HEK293 (cell line): ENCODE measurements at regions not wholly inside any gene's neighbourhood (a gene's known extent, or its start where the extent isn't known, plus 50 kb on each side); places are given as distances from the start of the nearest gene placed in this dataset.

Source experiments
- CTCF ChIA-PET: fragments of 350-600 bp; formaldehyde crosslinking; extraction: SDS; loops from one replicate; lab custom pipeline; 2021; ENCODE audit warnings: antibody characterized with exemption; lab: Yijun Ruan, JAX
- POLR2A ChIA-PET: fragments of 300-600 bp; formaldehyde crosslinking; extraction: SDS; loops from one replicate; lab custom pipeline; 2020; ENCODE audit warnings: antibody characterized with exemption, inconsistent platforms; lab: Yijun Ruan, JAX
- H3K27ac ChIP-seq: fragments of 200-500 bp; sonication (Bioruptor generic); 2 replicates; pipeline ENCODE4 v1.5.1; 2014; ENCODE audit warnings: low read depth, low read length, control low read depth, inconsistent platforms; ENCODE audit errors: extremely low read depth
- H3K36me3 ChIP-seq, 2 experiments: fragments of 200-500 bp in 1 of 2; sonication (Bioruptor generic) in 1 of 2; 1 replicate in 1 of 2; 2 replicates in 1 of 2; pipeline ENCODE4 v1.5.1; 2014 to 2017; ENCODE audit warnings: inconsistent platforms in 2 of 2, low read length in 2 of 2; ENCODE audit not compliant: control insufficient read depth in 2 of 2, insufficient read depth in 1 of 2
- H3K4me1 ChIP-seq: fragments of 200-500 bp; sonication (Bioruptor generic); 2 replicates; pipeline ENCODE4 v1.5.1; 2014; ENCODE audit warnings: mild to moderate bottlenecking, low read length, inconsistent platforms; ENCODE audit not compliant: control insufficient read depth, insufficient read depth
- H3K4me3 ChIP-seq: 2 replicates; pipeline ENCODE4 v1.5.1; 2011; ENCODE audit warnings: low read depth, mild to moderate bottlenecking, control low read depth, low read length, moderate library complexity
- H3K9me3 ChIP-seq: fragments of 200-500 bp; sonication (Bioruptor generic); 2 replicates; pipeline ENCODE4 v1.5.1; 2014; ENCODE audit warnings: low read depth, low read length, inconsistent platforms; ENCODE audit not compliant: control insufficient read depth, insufficient read depth
- GFI1B ChIP-seq: fragments of 450-650 bp; formaldehyde crosslinking; IDR thresholded peaks from 2 replicates; pipeline ENCODE4 v1.5.1; 2016; ENCODE audit warnings: missing biosample characterization, missing genetic modification characterization
- RBAK ChIP-seq: fragments of 450-650 bp; formaldehyde crosslinking; IDR thresholded peaks from 2 replicates; pipeline ENCODE4 v1.5.1; 2016; ENCODE audit warnings: missing biosample characterization, missing genetic modification characterization
- ZBTB8A ChIP-seq: fragments of 450-650 bp; formaldehyde crosslinking; IDR thresholded peaks from 2 replicates; pipeline ENCODE4 v1.5.1; 2016; ENCODE audit warnings: missing biosample characterization, missing genetic modification characterization
- ZIC2 ChIP-seq: fragments of 450-650 bp; formaldehyde crosslinking; IDR thresholded peaks from 2 replicates; pipeline ENCODE4 v1.5.1; 2016; ENCODE audit warnings: missing biosample characterization, missing genetic modification characterization
- ZNF223 ChIP-seq: fragments of 450-650 bp; formaldehyde crosslinking; IDR thresholded peaks from 2 replicates; pipeline ENCODE4 v1.5.1; 2016; ENCODE audit warnings: missing biosample characterization, missing genetic modification characterization
- ZNF24 ChIP-seq: fragments of 450-650 bp; formaldehyde crosslinking; IDR thresholded peaks from 2 replicates; pipeline ENCODE4 v1.5.1; 2016; ENCODE audit warnings: missing biosample characterization, missing genetic modification characterization
- ZNF510 ChIP-seq: fragments of 450-650 bp; formaldehyde crosslinking; IDR thresholded peaks from 2 replicates; pipeline ENCODE4 v1.5.1; 2018; ENCODE audit warnings: mild to moderate bottlenecking, missing genetic modification characterization, missing biosample characterization; ENCODE audit not compliant: insufficient replicate concordance
- ZNF610 ChIP-seq: fragments of 450-650 bp; formaldehyde crosslinking; IDR thresholded peaks from 2 replicates; pipeline ENCODE4 v1.5.1; 2016; ENCODE audit warnings: missing biosample characterization, missing genetic modification characterization, borderline replicate concordance
- TF ChIP-seq, protein P1 (sequence below): fragments of 450-650 bp; formaldehyde crosslinking; IDR thresholded peaks from 2 replicates; pipeline ENCODE4 v1.5.1; 2016; ENCODE audit warnings: missing biosample characterization, missing genetic modification characterization, borderline replicate concordance
- TF ChIP-seq, protein P2 (sequence below): fragments of 450-650 bp; formaldehyde crosslinking; IDR thresholded peaks from 2 replicates; pipeline ENCODE4 v1.5.1; 2016; ENCODE audit warnings: missing biosample characterization, missing genetic modification characterization
- TF ChIP-seq, protein P3 (sequence below): fragments of 450-650 bp; IDR thresholded peaks from 2 replicates; pipeline ENCODE4 v1.5.1; 2018; ENCODE audit warnings: missing biosample characterization, missing genetic modification characterization
- TF ChIP-seq, protein P4 (sequence below): fragments of 450-650 bp; formaldehyde crosslinking; IDR thresholded peaks from 2 replicates; pipeline ENCODE4 v1.5.1; 2017; ENCODE audit warnings: missing biosample characterization, mild to moderate bottlenecking, missing genetic modification characterization, moderate library complexity
- TF ChIP-seq, protein P5 (sequence below): fragments of 450-650 bp; formaldehyde crosslinking; IDR thresholded peaks from 2 replicates; pipeline ENCODE4 v1.5.1; 2016; ENCODE audit warnings: missing biosample characterization, missing genetic modification characterization
- TF ChIP-seq, protein P6 (sequence below): fragments of 450-650 bp; formaldehyde crosslinking; IDR thresholded peaks from 2 replicates; pipeline ENCODE4 v1.5.1; 2016; ENCODE audit warnings: missing biosample characterization, missing genetic modification characterization

DNA sequence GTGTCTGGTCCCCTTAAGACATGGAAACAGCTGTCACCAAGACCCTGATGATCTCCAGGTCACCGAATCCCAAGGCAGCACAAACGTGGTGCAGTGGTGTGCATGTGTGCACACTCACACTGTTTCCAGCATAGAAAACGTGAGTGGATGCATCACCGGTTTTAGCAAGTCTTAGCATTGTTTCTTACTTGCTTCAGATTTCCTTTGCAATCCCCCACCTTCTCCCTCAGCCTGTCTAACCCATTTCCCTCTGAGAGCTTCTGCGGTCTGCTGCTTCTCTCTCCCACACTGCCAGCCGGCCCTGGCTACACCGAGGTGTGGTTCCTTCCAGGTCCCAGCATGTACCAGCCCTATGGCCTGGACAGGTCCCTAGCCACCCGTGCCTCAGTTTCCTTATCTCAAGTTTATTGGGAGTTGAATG, 343.4 kb upstream of the HS6ST1 start (continued):
- TF ChIP-seq, protein P1, sequence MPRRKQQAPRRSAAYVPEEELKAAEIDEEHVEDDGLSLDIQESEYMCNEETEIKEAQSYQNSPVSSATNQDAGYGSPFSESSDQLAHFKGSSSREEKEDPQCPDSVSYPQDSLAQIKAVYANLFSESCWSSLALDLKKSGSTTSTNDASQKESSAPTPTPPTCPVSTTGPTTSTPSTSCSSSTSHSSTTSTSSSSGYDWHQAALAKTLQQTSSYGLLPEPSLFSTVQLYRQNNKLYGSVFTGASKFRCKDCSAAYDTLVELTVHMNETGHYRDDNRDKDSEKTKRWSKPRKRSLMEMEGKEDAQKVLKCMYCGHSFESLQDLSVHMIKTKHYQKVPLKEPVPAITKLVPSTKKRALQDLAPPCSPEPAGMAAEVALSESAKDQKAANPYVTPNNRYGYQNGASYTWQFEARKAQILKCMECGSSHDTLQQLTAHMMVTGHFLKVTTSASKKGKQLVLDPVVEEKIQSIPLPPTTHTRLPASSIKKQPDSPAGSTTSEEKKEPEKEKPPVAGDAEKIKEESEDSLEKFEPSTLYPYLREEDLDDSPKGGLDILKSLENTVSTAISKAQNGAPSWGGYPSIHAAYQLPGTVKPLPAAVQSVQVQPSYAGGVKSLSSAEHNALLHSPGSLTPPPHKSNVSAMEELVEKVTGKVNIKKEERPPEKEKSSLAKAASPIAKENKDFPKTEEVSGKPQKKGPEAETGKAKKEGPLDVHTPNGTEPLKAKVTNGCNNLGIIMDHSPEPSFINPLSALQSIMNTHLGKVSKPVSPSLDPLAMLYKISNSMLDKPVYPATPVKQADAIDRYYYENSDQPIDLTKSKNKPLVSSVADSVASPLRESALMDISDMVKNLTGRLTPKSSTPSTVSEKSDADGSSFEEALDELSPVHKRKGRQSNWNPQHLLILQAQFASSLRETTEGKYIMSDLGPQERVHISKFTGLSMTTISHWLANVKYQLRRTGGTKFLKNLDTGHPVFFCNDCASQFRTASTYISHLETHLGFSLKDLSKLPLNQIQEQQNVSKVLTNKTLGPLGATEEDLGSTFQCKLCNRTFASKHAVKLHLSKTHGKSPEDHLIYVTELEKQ = no peak
- no peak for TF ChIP-seq ZNF223 (tag by site-specific recombination)
- TF ChIP-seq, protein P2, sequence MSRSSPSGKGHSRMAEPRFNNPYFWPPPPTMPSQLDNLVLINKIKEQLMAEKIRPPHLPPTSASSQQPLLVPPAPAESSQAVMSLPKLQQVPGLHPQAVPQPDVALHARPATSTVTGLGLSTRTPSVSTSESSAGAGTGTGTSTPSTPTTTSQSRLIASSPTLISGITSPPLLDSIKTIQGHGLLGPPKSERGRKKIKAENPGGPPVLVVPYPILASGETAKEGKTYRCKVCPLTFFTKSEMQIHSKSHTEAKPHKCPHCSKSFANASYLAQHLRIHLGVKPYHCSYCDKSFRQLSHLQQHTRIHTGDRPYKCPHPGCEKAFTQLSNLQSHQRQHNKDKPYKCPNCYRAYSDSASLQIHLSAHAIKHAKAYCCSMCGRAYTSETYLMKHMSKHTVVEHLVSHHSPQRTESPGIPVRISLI (tag by site-specific recombination) = no peak
- no peak for TF ChIP-seq GFI1B (tag by site-specific recombination)
- TF ChIP-seq RBAK = no peak

DNA sequence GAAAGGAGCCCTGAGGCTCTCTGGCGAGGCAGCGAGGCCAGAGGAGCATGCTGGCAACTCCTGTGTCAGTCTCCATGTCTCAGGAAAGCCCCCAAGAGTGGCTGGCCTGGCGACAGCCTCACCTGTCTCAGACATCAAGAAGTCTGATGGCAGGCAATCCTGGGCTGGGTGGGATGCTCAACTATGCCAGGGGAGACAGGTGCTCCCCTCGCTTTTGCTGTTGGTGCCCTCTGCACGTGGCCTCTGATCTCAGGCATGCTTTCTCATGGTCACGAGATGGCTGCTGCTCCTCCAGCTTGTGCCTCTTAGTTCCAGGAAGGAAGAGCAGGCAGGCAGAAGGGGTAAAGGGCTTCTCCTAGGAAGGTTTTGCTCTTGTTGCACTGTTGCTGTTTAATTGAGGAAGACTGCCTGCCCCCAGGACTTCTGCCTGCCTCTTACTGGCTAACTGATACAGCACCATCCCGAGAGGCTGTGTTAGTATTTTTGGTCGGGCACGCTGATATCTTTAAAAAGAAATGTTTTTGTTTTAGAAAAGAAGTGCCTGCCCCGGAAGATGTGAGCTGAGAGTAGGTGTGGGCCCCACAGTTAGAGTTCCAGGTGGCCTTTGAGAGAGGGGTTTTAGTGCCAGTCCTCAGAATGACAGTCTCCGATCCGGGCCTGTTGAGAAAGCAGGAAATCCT, 344.8 kb upstream of the HS6ST1 start:
- Histone ChIP-seq H3K9me3 (no peaks in the 10 kb centered on the region), H3K4me3 (no peak overlapping the region), H3K36me3 (no peaks in the 10 kb centered on the region), H3K4me1 (no peaks in the 10 kb centered on the region), H3K27ac (no peak overlapping the region)
- ChIA-PET CTCF (no interaction called here), POLR2A (no interaction called here)
- TF ChIP-seq ZNF24 (tag by site-specific recombination) = no peak
- TF ChIP-seq, protein P3, sequence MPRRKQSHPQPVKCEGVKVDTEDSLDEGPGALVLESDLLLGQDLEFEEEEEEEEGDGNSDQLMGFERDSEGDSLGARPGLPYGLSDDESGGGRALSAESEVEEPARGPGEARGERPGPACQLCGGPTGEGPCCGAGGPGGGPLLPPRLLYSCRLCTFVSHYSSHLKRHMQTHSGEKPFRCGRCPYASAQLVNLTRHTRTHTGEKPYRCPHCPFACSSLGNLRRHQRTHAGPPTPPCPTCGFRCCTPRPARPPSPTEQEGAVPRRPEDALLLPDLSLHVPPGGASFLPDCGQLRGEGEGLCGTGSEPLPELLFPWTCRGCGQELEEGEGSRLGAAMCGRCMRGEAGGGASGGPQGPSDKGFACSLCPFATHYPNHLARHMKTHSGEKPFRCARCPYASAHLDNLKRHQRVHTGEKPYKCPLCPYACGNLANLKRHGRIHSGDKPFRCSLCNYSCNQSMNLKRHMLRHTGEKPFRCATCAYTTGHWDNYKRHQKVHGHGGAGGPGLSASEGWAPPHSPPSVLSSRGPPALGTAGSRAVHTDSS = no peak
- TF ChIP-seq, protein P4, sequence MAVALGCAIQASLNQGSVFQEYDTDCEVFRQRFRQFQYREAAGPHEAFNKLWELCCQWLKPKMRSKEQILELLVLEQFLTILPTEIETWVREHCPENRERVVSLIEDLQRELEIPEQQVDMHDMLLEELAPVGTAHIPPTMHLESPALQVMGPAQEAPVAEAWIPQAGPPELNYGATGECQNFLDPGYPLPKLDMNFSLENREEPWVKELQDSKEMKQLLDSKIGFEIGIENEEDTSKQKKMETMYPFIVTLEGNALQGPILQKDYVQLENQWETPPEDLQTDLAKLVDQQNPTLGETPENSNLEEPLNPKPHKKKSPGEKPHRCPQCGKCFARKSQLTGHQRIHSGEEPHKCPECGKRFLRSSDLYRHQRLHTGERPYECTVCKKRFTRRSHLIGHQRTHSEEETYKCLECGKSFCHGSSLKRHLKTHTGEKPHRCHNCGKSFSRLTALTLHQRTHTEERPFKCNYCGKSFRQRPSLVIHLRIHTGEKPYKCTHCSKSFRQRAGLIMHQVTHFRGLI (tag by site-specific recombination) = no peak

DNA sequence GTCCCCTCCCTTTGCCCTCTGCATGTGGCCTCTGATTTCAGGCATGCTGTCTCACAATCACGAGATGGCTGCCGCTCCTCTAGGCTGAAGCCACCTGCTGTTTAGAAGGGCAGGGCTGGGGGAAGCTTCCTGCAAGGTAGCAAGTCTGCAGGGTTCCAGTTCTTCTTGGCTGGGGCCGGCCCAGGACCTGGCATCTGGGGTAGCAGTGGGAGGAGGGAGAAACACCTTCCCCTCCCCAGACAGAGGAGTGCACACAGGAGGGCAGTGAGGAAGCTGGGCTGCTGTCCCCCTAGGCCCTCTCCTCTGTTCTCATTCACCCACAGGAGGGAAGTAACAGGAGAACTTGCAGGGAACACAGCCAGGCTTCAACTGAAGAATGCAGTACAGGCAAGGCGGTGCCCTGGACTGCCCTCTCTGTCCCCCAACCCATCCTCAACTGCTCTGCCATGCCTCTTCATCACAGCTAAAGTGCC, 345.9 kb upstream of the HS6ST1 start:
- Histone ChIP-seq H3K9me3 (no peaks in the 10 kb centered on the region), H3K4me3 (no peak overlapping the region), H3K4me1 (no peaks in the 10 kb centered on the region), H3K27ac (no peak overlapping the region)
- ChIA-PET POLR2A (no interaction called here), CTCF (no interaction called here)
- TF ChIP-seq ZIC2 (tag by site-specific recombination) (peak; percentile 85), ZNF510 (tag by site-specific recombination) (no peak), ZNF610 (tag by site-specific recombination) (peak; percentile 24; the same call in 1 of the 2 replicates), ZBTB8A (tag by site-specific recombination) (no peak)
- TF ChIP-seq, protein P5, sequence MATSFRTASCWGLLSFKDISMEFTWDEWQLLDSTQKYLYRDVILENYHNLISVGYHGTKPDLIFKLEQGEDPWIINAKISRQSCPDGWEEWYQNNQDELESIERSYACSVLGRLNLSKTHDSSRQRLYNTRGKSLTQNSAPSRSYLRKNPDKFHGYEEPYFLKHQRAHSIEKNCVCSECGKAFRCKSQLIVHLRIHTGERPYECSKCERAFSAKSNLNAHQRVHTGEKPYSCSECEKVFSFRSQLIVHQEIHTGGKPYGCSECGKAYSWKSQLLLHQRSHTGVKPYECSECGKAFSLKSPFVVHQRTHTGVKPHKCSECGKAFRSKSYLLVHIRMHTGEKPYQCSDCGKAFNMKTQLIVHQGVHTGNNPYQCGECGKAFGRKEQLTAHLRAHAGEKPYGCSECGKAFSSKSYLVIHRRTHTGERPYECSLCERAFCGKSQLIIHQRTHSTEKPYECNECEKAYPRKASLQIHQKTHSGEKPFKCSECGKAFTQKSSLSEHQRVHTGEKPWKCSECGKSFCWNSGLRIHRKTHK (tag by site-specific recombination) = no peak
- TF ChIP-seq, protein P6, sequence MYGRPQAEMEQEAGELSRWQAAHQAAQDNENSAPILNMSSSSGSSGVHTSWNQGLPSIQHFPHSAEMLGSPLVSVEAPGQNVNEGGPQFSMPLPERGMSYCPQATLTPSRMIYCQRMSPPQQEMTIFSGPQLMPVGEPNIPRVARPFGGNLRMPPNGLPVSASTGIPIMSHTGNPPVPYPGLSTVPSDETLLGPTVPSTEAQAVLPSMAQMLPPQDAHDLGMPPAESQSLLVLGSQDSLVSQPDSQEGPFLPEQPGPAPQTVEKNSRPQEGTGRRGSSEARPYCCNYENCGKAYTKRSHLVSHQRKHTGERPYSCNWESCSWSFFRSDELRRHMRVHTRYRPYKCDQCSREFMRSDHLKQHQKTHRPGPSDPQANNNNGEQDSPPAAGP (tag by site-specific recombination) = 0 out of 2 replicates have a peak, but pooled peaks have one; percentile 34
- TF ChIP-seq, all 188 proteins: peak for 3
- no peaks in the 10 kb centered on the region for H3K36me3 ChIP-seq
